22Rv1 (cell line): ENCODE measurements at regions not wholly inside any gene's neighbourhood (a gene's known extent, or its start where the extent isn't known, plus 50 kb on each side); places are given as distances from the start of the nearest gene placed in this dataset.

Experiments used
- ZFX ChIP-seq: fragments of 450-650 bp; IDR thresholded peaks from 2 replicates; pipeline ENCODE4 v1.6.1; 2017; ENCODE audit warnings: antibody characterized with exemption, borderline replicate concordance
- TF ChIP-seq, protein P1 (sequence below): fragments of 450-650 bp; IDR thresholded peaks from 2 replicates; pipeline ENCODE4 v1.5.1; 2017; ENCODE audit warnings: mild to moderate bottlenecking

DNA sequence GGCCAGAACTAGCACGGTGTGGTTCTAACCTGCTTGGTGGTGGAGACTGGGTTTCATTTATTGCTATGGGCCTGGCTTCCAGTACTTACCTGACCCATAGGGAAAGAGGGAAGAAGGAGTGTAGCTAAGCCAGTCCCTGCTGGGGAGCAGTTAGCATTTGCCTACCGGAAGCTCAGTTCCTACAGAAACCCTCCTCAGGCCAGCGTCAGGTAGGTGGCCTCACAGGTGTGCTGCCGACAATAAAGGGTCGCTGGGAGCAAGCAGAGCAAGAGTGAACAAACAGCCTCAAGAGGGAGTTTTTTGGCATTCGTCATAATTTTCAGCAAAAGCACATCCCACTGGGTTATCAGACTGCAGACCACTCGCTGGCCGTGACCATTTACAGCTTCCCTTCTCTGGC is 740.6 kb upstream of the TENM3 start:
- TF ChIP-seq, protein P1, sequence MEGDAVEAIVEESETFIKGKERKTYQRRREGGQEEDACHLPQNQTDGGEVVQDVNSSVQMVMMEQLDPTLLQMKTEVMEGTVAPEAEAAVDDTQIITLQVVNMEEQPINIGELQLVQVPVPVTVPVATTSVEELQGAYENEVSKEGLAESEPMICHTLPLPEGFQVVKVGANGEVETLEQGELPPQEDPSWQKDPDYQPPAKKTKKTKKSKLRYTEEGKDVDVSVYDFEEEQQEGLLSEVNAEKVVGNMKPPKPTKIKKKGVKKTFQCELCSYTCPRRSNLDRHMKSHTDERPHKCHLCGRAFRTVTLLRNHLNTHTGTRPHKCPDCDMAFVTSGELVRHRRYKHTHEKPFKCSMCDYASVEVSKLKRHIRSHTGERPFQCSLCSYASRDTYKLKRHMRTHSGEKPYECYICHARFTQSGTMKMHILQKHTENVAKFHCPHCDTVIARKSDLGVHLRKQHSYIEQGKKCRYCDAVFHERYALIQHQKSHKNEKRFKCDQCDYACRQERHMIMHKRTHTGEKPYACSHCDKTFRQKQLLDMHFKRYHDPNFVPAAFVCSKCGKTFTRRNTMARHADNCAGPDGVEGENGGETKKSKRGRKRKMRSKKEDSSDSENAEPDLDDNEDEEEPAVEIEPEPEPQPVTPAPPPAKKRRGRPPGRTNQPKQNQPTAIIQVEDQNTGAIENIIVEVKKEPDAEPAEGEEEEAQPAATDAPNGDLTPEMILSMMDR, result no peak
- no peak for TF ChIP-seq ZFX
